SK-N-SH (cell line): ENCODE measurements at regions not wholly inside any gene's neighbourhood (a gene's known extent, or its start where the extent isn't known, plus 50 kb on each side); places are given as distances from the start of the nearest gene placed in this dataset.

Source experiments
- CTCF ChIA-PET: fragments of 300-600, 350-600 bp; formaldehyde crosslinking; extraction: SDS; loops from one replicate; lab custom pipeline; 2021; lab: Yijun Ruan, JAX
- POLR2A ChIA-PET: fragments of 350-600 bp; sonication (Branson Sonifier 250); formaldehyde crosslinking; extraction: SDS; loops from one replicate; lab custom pipeline; 2020; ENCODE audit warnings: antibody characterized with exemption, inconsistent platforms; lab: Yijun Ruan, JAX
- DNase-seq: peaks from one replicate; pipeline ENCODE4 v3.0.0; 2012
- H2AFZ ChIP-seq: fragments of 200-600 bp; sonication (generic); 2 replicates; pipeline ENCODE4 v1.8.1; 2016; ENCODE audit warnings: antibody characterized with exemption, mild to moderate bottlenecking, low read depth
- H3F3A ChIP-seq: fragments of 200-600 bp; sonication (generic); replicated peaks from 2 replicates; pipeline ENCODE3; 2016; ENCODE audit warnings: antibody characterized with exemption, mild to moderate bottlenecking; ENCODE audit not compliant: insufficient read depth
- H3K27ac ChIP-seq, 2 experiments: fragments of 200-500 bp in 1 of 2; fragments of 200-600 bp in 1 of 2; sonication (Bioruptor generic) in 1 of 2; sonication (generic), shearing (Covaris generic) in 1 of 2; 2 replicates each; pipeline versions ENCODE4 v1.5.1 to v1.6.1; 2014 to 2016; ENCODE audit warnings: low read depth in 2 of 2, inconsistent platforms in 1 of 2, low read length in 1 of 2, mild to moderate bottlenecking in 1 of 2, mixed read lengths in 1 of 2
- H3K27me3 ChIP-seq: fragments of 200-600 bp; sonication (generic), shearing (Covaris generic); 2 replicates; pipeline ENCODE4 v1.6.1; 2016; ENCODE audit warnings: mixed run types; ENCODE audit not compliant: insufficient read depth
- H3K36me3 ChIP-seq, 2 experiments: fragments of 200-500 bp in 1 of 2; fragments of 200-600 bp in 1 of 2; sonication (Bioruptor generic) in 1 of 2; sonication (generic) in 1 of 2; replicated peaks in 1 of 2; 2 replicates each; pipeline versions ENCODE3 to v1.5.1; 2014 to 2016; ENCODE audit warnings: low read length in 1 of 2, mild to moderate bottlenecking in 1 of 2; ENCODE audit not compliant: insufficient read depth in 2 of 2, control insufficient read depth in 1 of 2
- H3K4me1 ChIP-seq, 2 experiments: fragments of 200-500 bp in 1 of 2; fragments of 200-600 bp in 1 of 2; sonication (Bioruptor generic) in 1 of 2; sonication (generic), shearing (Covaris generic) in 1 of 2; 2 replicates each; pipeline versions ENCODE4 v1.5.1 to v1.6.1; 2014 to 2016; ENCODE audit warnings: low read depth in 1 of 2, low read length in 1 of 2, mixed run types in 1 of 2; ENCODE audit not compliant: insufficient read depth in 2 of 2, control insufficient read depth in 1 of 2
- H3K4me2 ChIP-seq: fragments of 200-600 bp; sonication (generic), shearing (Covaris generic); 2 replicates; pipeline ENCODE4 v1.6.1; 2017; ENCODE audit warnings: mixed run types
- H3K4me3 ChIP-seq, 2 experiments: fragments of 200-500 bp in 1 of 2; fragments of 200-600 bp in 1 of 2; sonication (Bioruptor generic) in 1 of 2; sonication (generic), shearing (Covaris generic) in 1 of 2; 2 replicates each; pipeline versions ENCODE4 v1.5.1 to v1.8.1; 2014 to 2016; ENCODE audit warnings: low read depth in 2 of 2, inconsistent platforms in 1 of 2, low read length in 1 of 2, mild to moderate bottlenecking in 1 of 2, mixed read lengths in 1 of 2, moderate library complexity in 1 of 2
- H3K79me2 ChIP-seq: fragments of 200-600 bp; sonication (generic); 2 replicates; pipeline ENCODE4 v1.8.1; 2017; ENCODE audit warnings: mild to moderate bottlenecking; ENCODE audit not compliant: insufficient read depth
- H3K9ac ChIP-seq: fragments of 200-600 bp; sonication (generic); 2 replicates; pipeline ENCODE4 v1.6.1; 2017; ENCODE audit warnings: mixed run types
- H3K9me2 ChIP-seq: fragments of 200-600 bp; sonication (generic); 2 replicates; pipeline ENCODE4 v1.6.1; 2017; ENCODE audit warnings: mixed run types
- H3K9me3 ChIP-seq: fragments of 200-600 bp; sonication (generic); 2 replicates; pipeline ENCODE4 v1.6.1; 2017; ENCODE audit warnings: mixed run types, mild to moderate bottlenecking, moderate library complexity
- H4K20me1 ChIP-seq: fragments of 200-600 bp; sonication (generic); 2 replicates; pipeline ENCODE4 v1.6.1; 2017; ENCODE audit warnings: mild to moderate bottlenecking, mixed run types; ENCODE audit not compliant: insufficient read depth
- CHD2 ChIP-seq: fragments of 150-350 bp; IDR thresholded peaks from 2 replicates; pipeline ENCODE4 v1.6.1; 2018; ENCODE audit warnings: low read length; ENCODE audit not compliant: partially characterized antibody
- ELF1 ChIP-seq: IDR thresholded peaks from 2 replicates; pipeline ENCODE4 v1.4.0; 2012
- EP300 ChIP-seq, 2 experiments: IDR thresholded peaks; 2 replicates each; pipeline versions ENCODE4 v1.4.0 to v1.6.1; 2012; ENCODE audit warnings: borderline replicate concordance in 1 of 2, low read depth in 1 of 2, low read length in 1 of 2
- EZH2phosphoT487 ChIP-seq: fragments of 200-600 bp; sonication (generic); IDR thresholded peaks from 2 replicates; pipeline ENCODE4 v1.6.1; 2017; ENCODE audit warnings: low read depth, mixed run types, mild to moderate bottlenecking, antibody characterized with exemption, moderate library complexity, borderline replicate concordance
- FOSL2 ChIP-seq: IDR thresholded peaks from 2 replicates; pipeline ENCODE4 v1.4.0; 2012; ENCODE audit warnings: low read depth, mild to moderate bottlenecking, moderate library complexity, borderline replicate concordance
- FOXJ3 ChIP-seq: sonication (generic); formaldehyde crosslinking; IDR thresholded peaks from 2 replicates; pipeline ENCODE4 v1.5.1; 2020; ENCODE audit warnings: mild to moderate bottlenecking, missing genetic modification reagents
- FOXM1 ChIP-seq: IDR thresholded peaks from 2 replicates; pipeline ENCODE4 v1.4.0; 2012; ENCODE audit warnings: low read depth, mild to moderate bottlenecking
- NFIC ChIP-seq: IDR thresholded peaks from 2 replicates; pipeline ENCODE4 v1.4.0; 2012; ENCODE audit warnings: borderline replicate concordance
- RAD21 ChIP-seq: IDR thresholded peaks from 2 replicates; pipeline ENCODE4 v1.6.1; 2012; ENCODE audit warnings: mild to moderate bottlenecking, low read length
- RCOR1 ChIP-seq: fragments of 150-350 bp; IDR thresholded peaks from 2 replicates; pipeline ENCODE4 v1.6.1; 2017; ENCODE audit warnings: antibody characterized with exemption, low read length
- RXRA ChIP-seq: IDR thresholded peaks from 2 replicates; pipeline ENCODE4 v1.4.0; 2012; ENCODE audit warnings: low read depth, mild to moderate bottlenecking, borderline replicate concordance
- SIN3A ChIP-seq: IDR thresholded peaks from 2 replicates; pipeline ENCODE4 v1.6.1; 2012; ENCODE audit warnings: low read depth, mild to moderate bottlenecking, low read length, moderate library complexity, borderline replicate concordance
- TAF1 ChIP-seq: IDR thresholded peaks from 2 replicates; pipeline ENCODE4 v1.6.1; 2012; ENCODE audit warnings: low read depth, mild to moderate bottlenecking, low read length, moderate library complexity, borderline replicate concordance
- TEAD4 ChIP-seq: IDR thresholded peaks from 2 replicates; pipeline ENCODE4 v1.4.0; 2012; ENCODE audit warnings: mild to moderate bottlenecking, borderline replicate concordance; ENCODE audit not compliant: insufficient read depth
- USF1 ChIP-seq: IDR thresholded peaks from 2 replicates; pipeline ENCODE4 v1.4.0; 2012; ENCODE audit warnings: low read depth, borderline replicate concordance
- YY1 ChIP-seq: IDR thresholded peaks from 2 replicates; pipeline ENCODE4 v1.4.0; 2012; ENCODE audit warnings: low read depth, mild to moderate bottlenecking
- WGBS: methylation state at CpG from one replicate; pipeline ENCODE4 v1.1.6; 2017; ENCODE audit warnings: low lambda C conversion rate; 5-methylcytosine and 5-hydroxymethylcytosine counted together
- TF ChIP-seq, protein P1 (sequence below): IDR thresholded peaks from 2 replicates; pipeline ENCODE4 v1.6.1; 2012; ENCODE audit warnings: mild to moderate bottlenecking, low read depth, low read length, moderate library complexity
- TF ChIP-seq, protein P2 (sequence below): fragments of 150-350 bp; IDR thresholded peaks from 2 replicates; pipeline ENCODE4 v1.6.1; 2016; ENCODE audit warnings: mild to moderate bottlenecking, low read depth, low read length
- TF ChIP-seq, protein P3 (sequence below): fragments of 150-350 bp; IDR thresholded peaks from 2 replicates; pipeline ENCODE4 v1.6.1; 2017; ENCODE audit warnings: antibody characterized with exemption, low read length, low read depth, borderline replicate concordance

DNA sequence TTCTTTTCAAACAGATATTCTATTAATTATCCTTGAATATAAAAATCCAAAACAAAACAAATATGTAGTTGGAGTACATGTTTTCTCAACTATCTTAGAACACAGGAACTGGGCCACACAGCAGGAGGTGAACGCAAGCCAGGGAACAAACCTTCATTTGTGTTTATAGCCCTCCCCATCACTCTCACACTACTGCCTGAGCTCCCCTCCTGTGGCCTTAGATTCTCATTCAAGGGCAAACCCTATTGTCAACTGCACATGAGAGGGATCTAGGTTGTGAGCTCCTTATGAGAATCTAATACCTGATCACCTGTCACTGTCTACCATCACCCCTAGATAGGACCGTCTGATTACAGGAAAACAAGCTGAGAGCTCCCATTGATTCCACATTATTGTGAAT, 427.1 kb upstream of the PRR20A start:
- no peaks in the 10 kb centered on the region for H3K9me2 ChIP-seq
- H3K4me2 ChIP-seq: no peak overlapping the region
- no peak overlapping the region for H3K9ac ChIP-seq
- no peak for DNase-seq
- no peak overlapping the region for H3K4me3 ChIP-seq
- no peaks in the 10 kb centered on the region for H3K27me3 ChIP-seq
- H3K4me1 ChIP-seq: no peaks in the 10 kb centered on the region
- H3F3A ChIP-seq: no peaks in the 10 kb centered on the region
- TF ChIP-seq RCOR1 (no peak), EZH2phosphoT487 (no peak), NFIC (no peak), RAD21 (no peak), USF1 (no peak), FOXJ3 (no peak), SIN3A (no peak), TAF1 (no peak), ELF1 (no peak), FOSL2 (no peak), EP300 (IDR thresholded peaks at IDR 0.05; ENCODE audit: borderline replicate concordance in 1 of 2, low read depth in 1 of 2, low read length in 1 of 2) (no peak)
- TF ChIP-seq, protein P1, sequence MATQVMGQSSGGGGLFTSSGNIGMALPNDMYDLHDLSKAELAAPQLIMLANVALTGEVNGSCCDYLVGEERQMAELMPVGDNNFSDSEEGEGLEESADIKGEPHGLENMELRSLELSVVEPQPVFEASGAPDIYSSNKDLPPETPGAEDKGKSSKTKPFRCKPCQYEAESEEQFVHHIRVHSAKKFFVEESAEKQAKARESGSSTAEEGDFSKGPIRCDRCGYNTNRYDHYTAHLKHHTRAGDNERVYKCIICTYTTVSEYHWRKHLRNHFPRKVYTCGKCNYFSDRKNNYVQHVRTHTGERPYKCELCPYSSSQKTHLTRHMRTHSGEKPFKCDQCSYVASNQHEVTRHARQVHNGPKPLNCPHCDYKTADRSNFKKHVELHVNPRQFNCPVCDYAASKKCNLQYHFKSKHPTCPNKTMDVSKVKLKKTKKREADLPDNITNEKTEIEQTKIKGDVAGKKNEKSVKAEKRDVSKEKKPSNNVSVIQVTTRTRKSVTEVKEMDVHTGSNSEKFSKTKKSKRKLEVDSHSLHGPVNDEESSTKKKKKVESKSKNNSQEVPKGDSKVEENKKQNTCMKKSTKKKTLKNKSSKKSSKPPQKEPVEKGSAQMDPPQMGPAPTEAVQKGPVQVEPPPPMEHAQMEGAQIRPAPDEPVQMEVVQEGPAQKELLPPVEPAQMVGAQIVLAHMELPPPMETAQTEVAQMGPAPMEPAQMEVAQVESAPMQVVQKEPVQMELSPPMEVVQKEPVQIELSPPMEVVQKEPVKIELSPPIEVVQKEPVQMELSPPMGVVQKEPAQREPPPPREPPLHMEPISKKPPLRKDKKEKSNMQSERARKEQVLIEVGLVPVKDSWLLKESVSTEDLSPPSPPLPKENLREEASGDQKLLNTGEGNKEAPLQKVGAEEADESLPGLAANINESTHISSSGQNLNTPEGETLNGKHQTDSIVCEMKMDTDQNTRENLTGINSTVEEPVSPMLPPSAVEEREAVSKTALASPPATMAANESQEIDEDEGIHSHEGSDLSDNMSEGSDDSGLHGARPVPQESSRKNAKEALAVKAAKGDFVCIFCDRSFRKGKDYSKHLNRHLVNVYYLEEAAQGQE: no peak
- no peak overlapping the region for H2AFZ ChIP-seq
- H3K36me3 ChIP-seq: no peaks in the 10 kb centered on the region
- H3K9me3 ChIP-seq: no peaks in the 10 kb centered on the region
- no peaks in the 10 kb centered on the region for H4K20me1 ChIP-seq
- POLR2A ChIA-PET: no interaction called here
- no peak overlapping the region for H3K27ac ChIP-seq
- 39% methylated on average over 2 of the region's 2 CpGs for WGBS
- no peaks in the 10 kb centered on the region for H3K79me2 ChIP-seq
- CTCF ChIA-PET: no interaction called here

DNA sequence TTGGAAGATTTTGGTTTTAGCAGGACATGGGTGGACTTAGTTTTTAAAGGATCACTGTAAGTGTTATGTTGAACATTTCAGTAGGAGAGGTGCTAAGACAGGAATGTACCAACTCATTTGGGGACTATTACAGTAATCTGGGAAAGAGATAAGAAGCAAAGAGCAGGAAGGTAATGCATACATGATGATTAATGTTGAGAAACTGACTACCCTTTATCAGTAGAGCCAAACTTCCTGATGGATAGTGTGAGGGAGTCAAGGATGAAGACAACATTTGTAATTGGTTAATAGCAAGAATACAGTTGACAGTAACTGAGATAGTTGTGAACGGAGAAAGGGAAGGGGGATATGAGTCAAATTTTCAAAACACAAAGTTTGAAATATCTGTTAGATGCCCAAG, 421.9 kb upstream of the PRR20A start:
- Histone ChIP-seq H3K4me1 (no peaks in the 10 kb centered on the region), H3K9me3 (no peaks in the 10 kb centered on the region), H3K79me2 (no peaks in the 10 kb centered on the region), H3K27ac (no peak overlapping the region), H3K27me3 (no peaks in the 10 kb centered on the region), H2AFZ (no peak overlapping the region), H3K9ac (no peak overlapping the region), H3K4me3 (no peak overlapping the region), H3K36me3 (no peaks in the 10 kb centered on the region), H4K20me1 (no peaks in the 10 kb centered on the region), H3K4me2 (no peak overlapping the region), H3F3A (no peaks in the 10 kb centered on the region), H3K9me2 (no peaks in the 10 kb centered on the region)
- 2% methylated on average over 1 of the region's 1 CpG for WGBS
- CTCF ChIA-PET: no interaction called here
- POLR2A ChIA-PET: no interaction called here
- DNase-seq: no peak
- TF ChIP-seq USF1 (no peak), RXRA (no peak), CHD2 (no peak), TEAD4 (no peak), TAF1 (no peak), SIN3A (no peak), YY1 (no peak), FOXM1 (no peak), ELF1 (no peak), RAD21 (no peak), EP300 (IDR thresholded peaks at IDR 0.05; ENCODE audit: borderline replicate concordance in 1 of 2, low read depth in 1 of 2, low read length in 1 of 2) (no peak), RCOR1 (no peak), EZH2phosphoT487 (no peak)
- TF ChIP-seq, protein P2, sequence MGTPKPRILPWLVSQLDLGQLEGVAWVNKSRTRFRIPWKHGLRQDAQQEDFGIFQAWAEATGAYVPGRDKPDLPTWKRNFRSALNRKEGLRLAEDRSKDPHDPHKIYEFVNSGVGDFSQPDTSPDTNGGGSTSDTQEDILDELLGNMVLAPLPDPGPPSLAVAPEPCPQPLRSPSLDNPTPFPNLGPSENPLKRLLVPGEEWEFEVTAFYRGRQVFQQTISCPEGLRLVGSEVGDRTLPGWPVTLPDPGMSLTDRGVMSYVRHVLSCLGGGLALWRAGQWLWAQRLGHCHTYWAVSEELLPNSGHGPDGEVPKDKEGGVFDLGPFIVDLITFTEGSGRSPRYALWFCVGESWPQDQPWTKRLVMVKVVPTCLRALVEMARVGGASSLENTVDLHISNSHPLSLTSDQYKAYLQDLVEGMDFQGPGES: no peak
- TF ChIP-seq, protein P3, sequence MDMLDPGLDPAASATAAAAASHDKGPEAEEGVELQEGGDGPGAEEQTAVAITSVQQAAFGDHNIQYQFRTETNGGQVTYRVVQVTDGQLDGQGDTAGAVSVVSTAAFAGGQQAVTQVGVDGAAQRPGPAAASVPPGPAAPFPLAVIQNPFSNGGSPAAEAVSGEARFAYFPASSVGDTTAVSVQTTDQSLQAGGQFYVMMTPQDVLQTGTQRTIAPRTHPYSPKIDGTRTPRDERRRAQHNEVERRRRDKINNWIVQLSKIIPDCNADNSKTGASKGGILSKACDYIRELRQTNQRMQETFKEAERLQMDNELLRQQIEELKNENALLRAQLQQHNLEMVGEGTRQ: no peak
